ENCODE measurements at regions not wholly inside any gene's neighbourhood (a gene's known extent, or its start where the extent isn't known, plus 50 kb on each side); places are given as distances from the start of the nearest gene placed in this dataset.

- in situ Hi-C loops (cut with MboI; ENCODE audit: low sequenced_read_pairs): loop anchor here (25.0 kb wide), 1 partner anchor 256 kb away; no protein-coding TSS in a partner anchor
- H3K9me3 ChIP-seq: no peaks in the 10 kb centered on the region
- H3K27me3 ChIP-seq (ENCODE audit: low read depth): peaks cover 2% of the 10 kb centered on the region; the same call in 1 of the 2 replicates
- H3K4me1 ChIP-seq: no peaks in the 10 kb centered on the region; the same call in 1 of the 2 replicates
- H3K4me3 ChIP-seq: no peak overlapping the region
- DNase-seq (ENCODE audit: low spot score in 2 of 2): no peak
- no peaks in the 10 kb centered on the region for H3K36me3 ChIP-seq (replicated peaks)
These were observed 68.6 kb downstream of the ZNF621 start for GRCh38 chr3:40593351-40593750.

GRCh38 chr3:40597441-40597840 lies 72.7 kb downstream of the ZNF621 start:
- no peaks in the 10 kb centered on the region; the same call in 1 of the 2 replicates for H3K4me1 ChIP-seq
- DNase-seq (ENCODE audit: low spot score in 2 of 2): no peak
- in situ Hi-C loops (cut with MboI; ENCODE audit: low sequenced_read_pairs): loop anchor here (25.0 kb wide), 1 partner anchor 260 kb away; no protein-coding TSS in a partner anchor
- H3K9me3 ChIP-seq: no peaks in the 10 kb centered on the region
- no peaks in the 10 kb centered on the region for H3K36me3 ChIP-seq (replicated peaks)
- H3K4me3 ChIP-seq: no peak overlapping the region
- H3K27me3 ChIP-seq (ENCODE audit: low read depth): peaks cover 2% of the 10 kb centered on the region; the same call in 1 of the 2 replicates

- Histone ChIP-seq H3K36me3 (replicated peaks) (no peaks in the 10 kb centered on the region), H3K4me1 (no peaks in the 10 kb centered on the region; the same call in 1 of the 2 replicates), H3K4me3 (no peak overlapping the region), H3K9me3 (no peaks in the 10 kb centered on the region), H3K27me3 (ENCODE audit: low read depth) (no peaks in the 10 kb centered on the region)
- no peak for DNase-seq (ENCODE audit: low spot score in 2 of 2)
- in situ Hi-C loops (cut with MboI; ENCODE audit: low sequenced_read_pairs): loop anchor here (25.0 kb wide), 1 partner anchor 261 kb away; no protein-coding TSS in a partner anchor
These were observed 73.6 kb downstream of the ZNF621 start for GRCh38 chr3:40598338-40598737.

DNA sequence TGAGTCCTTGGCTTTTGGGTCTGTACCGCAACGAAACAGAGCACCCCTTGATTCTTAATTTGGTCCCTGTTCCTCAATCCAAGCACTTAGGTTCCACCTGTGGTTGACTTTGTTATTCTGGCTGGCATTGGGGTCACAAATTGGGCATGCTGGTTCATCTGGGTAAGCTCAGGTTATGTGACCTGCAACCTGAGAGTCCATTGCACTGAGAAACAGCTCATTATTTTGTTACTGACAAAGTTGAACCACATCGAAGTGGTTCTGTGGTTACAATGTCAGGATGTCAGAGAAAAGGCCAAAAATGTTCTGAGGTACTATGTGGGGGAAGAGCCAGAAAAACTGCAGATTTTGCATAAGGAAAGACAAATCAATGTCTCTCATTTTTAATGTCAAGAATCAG lies 74.2 kb downstream of the ZNF621 start:
- Histone ChIP-seq H3K36me3 (replicated peaks) (no peaks in the 10 kb centered on the region), H3K27me3 (ENCODE audit: low read depth) (no peaks in the 10 kb centered on the region), H3K4me1 (no peaks in the 10 kb centered on the region), H3K9me3 (no peaks in the 10 kb centered on the region), H3K4me3 (no peak overlapping the region)
- in situ Hi-C loops (cut with MboI; ENCODE audit: low sequenced_read_pairs): loop anchor here (25.0 kb wide), 1 partner anchor 262 kb away; no protein-coding TSS in a partner anchor
- DNase-seq (ENCODE audit: low spot score in 2 of 2): no peak

DNA sequence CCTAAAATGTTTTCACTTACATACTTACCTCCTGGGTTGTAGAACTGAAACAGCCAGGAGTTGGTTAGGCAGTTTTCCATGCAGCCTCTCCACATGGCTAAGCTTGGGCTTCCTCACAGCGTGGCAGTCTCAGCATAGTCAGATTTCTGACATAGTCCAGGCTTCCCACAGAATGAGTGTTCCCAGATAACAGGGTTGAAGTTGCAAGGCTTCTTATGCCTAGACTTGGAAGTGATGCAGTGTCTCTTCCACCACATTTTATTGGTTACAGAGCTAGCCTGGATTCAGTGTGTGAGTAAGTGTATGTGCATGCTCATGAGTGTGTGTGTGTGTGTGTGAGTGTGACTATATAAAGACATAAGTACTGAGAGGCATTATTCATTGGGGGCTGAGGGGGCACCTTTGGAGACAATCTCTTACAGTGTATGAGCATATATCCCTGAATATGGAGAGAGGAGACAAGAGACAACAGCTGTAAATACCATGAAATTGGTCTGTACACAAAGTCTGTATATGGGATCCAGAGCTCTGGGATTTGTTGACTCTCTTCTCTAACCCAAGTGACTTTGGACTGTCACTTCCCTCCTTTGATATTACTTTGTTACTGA lies 78.1 kb downstream of the ZNF621 start:
- Histone ChIP-seq H3K9me3 (no peaks in the 10 kb centered on the region), H3K27me3 (ENCODE audit: low read depth) (no peaks in the 10 kb centered on the region), H3K36me3 (replicated peaks) (no peaks in the 10 kb centered on the region), H3K4me1 (no peaks in the 10 kb centered on the region), H3K4me3 (no peak overlapping the region)
- DNase-seq (ENCODE audit: low spot score in 2 of 2): no peak
- in situ Hi-C loops (cut with MboI; ENCODE audit: low sequenced_read_pairs): no loop called here

- H3K36me3 ChIP-seq (replicated peaks): no peaks in the 10 kb centered on the region
- in situ Hi-C loops (cut with MboI; ENCODE audit: low sequenced_read_pairs): no loop called here
- no peak overlapping the region for H3K4me3 ChIP-seq
- H3K27me3 ChIP-seq (ENCODE audit: low read depth): no peaks in the 10 kb centered on the region
- no peaks in the 10 kb centered on the region for H3K4me1 ChIP-seq
- no peaks in the 10 kb centered on the region for H3K9me3 ChIP-seq
- DNase-seq (ENCODE audit: low spot score in 2 of 2): no peak
These were observed 81.2 kb downstream of the ZNF621 start for GRCh38 chr3:40605960-40606359.

- H3K4me3 ChIP-seq: no peak overlapping the region
- H3K36me3 ChIP-seq (replicated peaks): no peaks in the 10 kb centered on the region
- in situ Hi-C loops (cut with MboI; ENCODE audit: low sequenced_read_pairs): no loop called here
- no peaks in the 10 kb centered on the region for H3K4me1 ChIP-seq
- no peak for DNase-seq (ENCODE audit: low spot score in 2 of 2)
- no peaks in the 10 kb centered on the region for H3K9me3 ChIP-seq
- no peaks in the 10 kb centered on the region for H3K27me3 ChIP-seq (ENCODE audit: low read depth)
These were observed 83.3 kb downstream of the ZNF621 start for GRCh38 chr3:40608091-40608490.

DNA sequence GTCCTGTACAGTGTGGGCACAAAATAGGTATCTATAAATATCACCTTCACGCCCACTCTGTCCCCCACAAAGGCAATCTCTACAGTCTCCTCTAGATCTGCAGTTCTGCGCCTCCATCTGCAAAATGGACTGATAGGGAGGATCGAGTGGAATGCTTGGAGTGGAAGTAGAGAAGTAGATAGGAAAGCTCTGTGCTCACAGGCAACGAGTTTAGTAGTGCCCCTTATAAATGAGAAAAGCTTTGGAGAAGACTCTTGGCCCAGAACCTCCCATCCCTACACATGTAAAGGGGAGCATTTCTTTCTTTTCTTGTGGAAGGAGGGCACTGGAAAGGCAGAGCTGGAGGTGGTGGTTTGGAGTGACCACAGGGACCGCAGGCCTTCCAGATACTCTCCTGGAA lies 88.5 kb downstream of the ZNF621 start:
- Histone ChIP-seq H3K4me3 (no peak overlapping the region), H3K4me1 (peaks cover 14% of the 10 kb centered on the region), H3K36me3 (replicated peaks) (no peaks in the 10 kb centered on the region), H3K27me3 (ENCODE audit: low read depth) (no peaks in the 10 kb centered on the region), H3K9me3 (no peaks in the 10 kb centered on the region)
- in situ Hi-C loops (cut with MboI; ENCODE audit: low sequenced_read_pairs): no loop called here
- no peak for DNase-seq (ENCODE audit: low spot score in 2 of 2)

GRCh38 chr3:40615110-40615915 lies 90.6 kb downstream of the ZNF621 start:
- Histone ChIP-seq H3K27me3 (ENCODE audit: low read depth) (no peaks in the 10 kb centered on the region), H3K36me3 (replicated peaks) (no peaks in the 10 kb centered on the region), H3K9me3 (no peaks in the 10 kb centered on the region), H3K4me1 (peaks cover 14% of the 10 kb centered on the region), H3K4me3 (peak overlapping the region; percentile 17)
- peak; percentile 73 to 79 for DNase-seq (ENCODE audit: low spot score in 2 of 2)
- in situ Hi-C loops (cut with MboI; ENCODE audit: low sequenced_read_pairs): no loop called here

DNA sequence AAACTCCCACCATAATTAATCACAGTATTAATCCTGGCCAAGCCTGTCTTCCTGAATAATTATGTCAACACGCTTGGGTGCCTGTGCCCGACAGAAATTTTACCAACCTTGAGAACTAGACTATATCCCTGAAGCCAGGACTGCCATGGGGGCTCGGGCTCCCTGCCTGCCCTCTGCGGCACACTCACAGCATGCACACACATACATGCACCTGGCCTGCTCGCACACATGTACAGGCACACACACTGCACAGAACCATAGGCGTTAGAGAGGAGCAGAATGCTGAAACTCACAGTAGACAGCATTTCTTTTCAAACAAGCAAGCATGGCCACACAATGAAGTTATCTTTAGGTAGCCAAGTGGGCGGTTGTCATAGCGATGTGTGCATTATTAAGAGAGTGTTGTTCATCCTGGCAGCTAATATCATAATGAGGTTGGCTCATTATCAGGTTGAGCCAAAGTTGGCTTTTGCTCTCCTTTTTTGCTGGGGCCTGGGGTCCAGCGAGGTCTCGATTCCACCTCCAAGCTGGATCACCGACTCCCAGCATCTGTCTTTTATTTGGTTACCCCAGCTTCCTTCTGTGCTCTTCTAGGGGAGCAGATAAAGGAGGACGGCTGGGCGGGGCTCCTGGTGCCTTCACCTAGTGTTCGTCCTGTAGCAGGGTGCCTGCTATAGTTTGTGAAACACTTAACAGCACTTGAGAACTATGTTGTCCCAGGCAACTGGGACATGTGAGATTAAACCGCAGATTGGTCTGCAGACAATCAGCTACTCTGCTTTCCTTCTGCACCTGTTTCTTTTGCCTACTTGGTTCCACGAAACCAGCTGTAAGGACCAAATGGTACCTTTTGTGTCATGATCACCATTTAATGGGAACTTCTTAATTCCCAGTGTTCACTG lies 91.4 kb downstream of the ZNF621 start:
- Histone ChIP-seq H3K36me3 (replicated peaks) (no peaks in the 10 kb centered on the region), H3K4me3 (peak overlapping the region; percentile 17), H3K27me3 (ENCODE audit: low read depth) (no peaks in the 10 kb centered on the region), H3K9me3 (no peaks in the 10 kb centered on the region), H3K4me1 (peaks cover 14% of the 10 kb centered on the region)
- DNase-seq (ENCODE audit: low spot score in 2 of 2): peak; percentile 27 to 40
- in situ Hi-C loops (cut with MboI; ENCODE audit: low sequenced_read_pairs): no loop called here

DNA sequence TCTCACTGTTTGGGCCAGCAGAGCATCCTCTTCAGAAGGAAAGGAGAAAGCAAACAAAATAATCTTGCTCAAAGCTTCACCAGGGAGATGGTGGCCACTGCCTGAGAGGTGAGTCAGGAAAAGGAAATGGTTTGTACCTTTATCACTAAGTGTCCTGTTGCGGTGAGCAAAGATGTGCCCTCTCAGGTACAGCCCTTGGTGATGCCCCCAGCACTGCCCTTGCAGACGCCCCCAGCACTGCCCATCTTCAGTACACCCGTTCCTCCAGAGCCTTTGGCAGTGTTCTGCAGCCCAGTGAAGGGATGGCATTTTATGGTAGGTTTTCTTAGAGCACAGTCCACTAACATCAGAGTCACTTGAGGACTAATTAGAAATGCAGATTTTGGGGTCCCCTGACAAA lies 92.3 kb downstream of the ZNF621 start:
- no peak for DNase-seq (ENCODE audit: low spot score in 2 of 2)
- Histone ChIP-seq H3K27me3 (ENCODE audit: low read depth) (no peaks in the 10 kb centered on the region), H3K36me3 (replicated peaks) (no peaks in the 10 kb centered on the region), H3K9me3 (no peaks in the 10 kb centered on the region), H3K4me1 (peaks cover 14% of the 10 kb centered on the region), H3K4me3 (no peak overlapping the region)
- in situ Hi-C loops (cut with MboI; ENCODE audit: low sequenced_read_pairs): no loop called here

GRCh38 chr3:40618158-40618557 lies 93.4 kb downstream of the ZNF621 start:
- no peak for DNase-seq (ENCODE audit: low spot score in 2 of 2)
- H3K36me3 ChIP-seq (replicated peaks): no peaks in the 10 kb centered on the region
- no peaks in the 10 kb centered on the region for H3K27me3 ChIP-seq (ENCODE audit: low read depth)
- no peak overlapping the region for H3K4me3 ChIP-seq
- peaks cover 14% of the 10 kb centered on the region for H3K4me1 ChIP-seq
- no peaks in the 10 kb centered on the region; the same call in 1 of the 2 replicates for H3K9me3 ChIP-seq
- in situ Hi-C loops (cut with MboI; ENCODE audit: low sequenced_read_pairs): no loop called here

DNA sequence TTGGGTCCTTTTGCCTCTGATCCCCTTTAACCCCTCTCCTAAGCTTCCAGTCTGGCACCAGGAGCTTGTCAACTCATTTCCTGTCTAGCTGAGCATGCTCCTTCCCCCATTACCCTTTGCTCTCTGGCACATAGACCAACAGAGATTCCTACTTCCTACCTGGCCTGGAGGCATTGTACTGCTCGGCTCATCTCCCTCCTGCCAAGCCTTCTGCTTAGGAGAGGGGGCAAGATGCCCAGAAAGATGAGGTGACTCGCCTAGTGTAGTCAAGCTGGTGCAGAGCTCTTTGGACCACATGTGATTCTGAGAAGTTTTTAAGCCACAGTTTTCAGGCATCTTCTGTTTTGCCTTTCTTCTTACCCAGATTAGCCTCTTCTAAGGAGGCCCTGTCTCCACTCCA lies 95.4 kb downstream of the ZNF621 start:
- no peak for DNase-seq (ENCODE audit: low spot score in 2 of 2)
- Histone ChIP-seq H3K36me3 (replicated peaks) (no peaks in the 10 kb centered on the region), H3K27me3 (ENCODE audit: low read depth) (no peaks in the 10 kb centered on the region), H3K4me1 (peaks cover 10% of the 10 kb centered on the region), H3K4me3 (no peak overlapping the region), H3K9me3 (no peaks in the 10 kb centered on the region; the same call in 1 of the 2 replicates)
- in situ Hi-C loops (cut with MboI; ENCODE audit: low sequenced_read_pairs): no loop called here
